Pancreas (tissue), 10 donors: ENCODE measurements at regions not wholly inside any gene's neighbourhood (a gene's known extent, or its start where the extent isn't known, plus 50 kb on each side); places are given as distances from the start of the nearest gene placed in this dataset.

Source experiments
- ATAC-seq, 4 donors: fragments of 200-7000 bp; cut with Tn5 transposase; one replicate each; pipeline versions ENCODE4 v1.8.0 to v1.9.1; 2020; ENCODE audit warnings: mild to moderate bottlenecking in 4 of 4, moderate library complexity in 4 of 4
- DNase-seq, 6 donors: peaks; one replicate each; pipeline ENCODE4 v3.0.0-alpha.2; 2020
- FAIRE-seq: peaks from 2 replicates; lab custom pipeline; 2012; peaks lifted over from hg19 to GRCh38; lab: Jason Lieb, UNC
- H3K27ac ChIP-seq, 4 donors: fragments of 200-600 bp; sonication (generic); 1 replicate in 3 of 4; 2 replicates in 1 of 4; pipeline versions ENCODE4 v1.5.0 to v1.8.0; 2020
- H3K27me3 ChIP-seq, 4 donors: fragments of 200-600 bp; one replicate each; pipeline ENCODE4 v1.8.0; 2021
- H3K36me3 ChIP-seq, 3 donors: fragments of 200-600 bp; sonication (generic) in 1 of 3; one replicate each; pipeline versions ENCODE4 v1.5.0 to v1.8.0; 2020 to 2021
- H3K4me1 ChIP-seq, 3 donors: fragments of 200-600 bp; one replicate each; pipeline ENCODE4 v1.8.0; 2021
- H3K4me3 ChIP-seq, 4 donors: fragments of 200-600 bp; sonication (generic) in 2 of 4; one replicate each; pipeline versions ENCODE4 v1.5.0 to v1.8.0; 2020 to 2021
- H3K9me3 ChIP-seq, 4 donors: fragments of 200-600 bp; one replicate each; pipeline ENCODE4 v1.8.0; 2021
- WGBS, 2 donors: extraction: QIAGEN DNeasy Blood & Tissue Kit; methylation state at CpG; one replicate each; pipeline ENCODE4 v1.1.7; 2013; 5-methylcytosine and 5-hydroxymethylcytosine counted together
- intact Hi-C, 3 donors: fragments of 100-400 bp; cut with DNase I; formaldehyde crosslinking; loops; one replicate each; pipeline versions ENCODE4 v1.11.1 to v1.14.2; 2022
- TF ChIP-seq, protein P1 (sequence below), 4 donors: fragments of 200-600 bp; sonication (generic) in 3 of 4; IDR thresholded peaks; one replicate each; pipeline versions ENCODE4 v1.5.0 to v1.8.0; 2021; ENCODE audit warnings: antibody characterized with exemption in 4 of 4
- donor health status: healthy with polysubstance abuse.
- donor health status: DM: no; HTN: no; CAD: no; lungs with moderate emphysema.
- donor health status: DM: no; HTN: no; CAD: no.
- donor health status: control.
- donor health status: control.
- donor health status: Bipolar disorder and iron deficiency.
- donor health status: DM: yes; HTN: yes; CAD: no.
- donor health status: DM: no; HTN: no; CAD: no.
- donor health status: DM: no; HTN: no; CAD: no.
- donor health status: DM: yes; HTN: yes; CAD: no.

GRCh38 chr4:146124023-146124680 is 51.4 kb upstream of the LSM6 start:
- 51 to 61% methylated on average over 6 of the region's 6 CpGs for WGBS, 2 donors
- DNase-seq (no peak), ATAC-seq (no peak), FAIRE-seq (no peak)
- H3K27ac ChIP-seq = no peak overlapping the region
- peaks cover 0 to 2% (median 0%) of the 10 kb centered on the region in 4 donors for H3K27me3 ChIP-seq
- H3K36me3 ChIP-seq = no peaks in the 10 kb centered on the region
- no peaks in the 10 kb centered on the region for H3K9me3 ChIP-seq
- H3K4me1 ChIP-seq = no peaks in the 10 kb centered on the region
- intact Hi-C loops = no loop called here
- H3K4me3 ChIP-seq = no peak overlapping the region
- TF ChIP-seq, protein P1, sequence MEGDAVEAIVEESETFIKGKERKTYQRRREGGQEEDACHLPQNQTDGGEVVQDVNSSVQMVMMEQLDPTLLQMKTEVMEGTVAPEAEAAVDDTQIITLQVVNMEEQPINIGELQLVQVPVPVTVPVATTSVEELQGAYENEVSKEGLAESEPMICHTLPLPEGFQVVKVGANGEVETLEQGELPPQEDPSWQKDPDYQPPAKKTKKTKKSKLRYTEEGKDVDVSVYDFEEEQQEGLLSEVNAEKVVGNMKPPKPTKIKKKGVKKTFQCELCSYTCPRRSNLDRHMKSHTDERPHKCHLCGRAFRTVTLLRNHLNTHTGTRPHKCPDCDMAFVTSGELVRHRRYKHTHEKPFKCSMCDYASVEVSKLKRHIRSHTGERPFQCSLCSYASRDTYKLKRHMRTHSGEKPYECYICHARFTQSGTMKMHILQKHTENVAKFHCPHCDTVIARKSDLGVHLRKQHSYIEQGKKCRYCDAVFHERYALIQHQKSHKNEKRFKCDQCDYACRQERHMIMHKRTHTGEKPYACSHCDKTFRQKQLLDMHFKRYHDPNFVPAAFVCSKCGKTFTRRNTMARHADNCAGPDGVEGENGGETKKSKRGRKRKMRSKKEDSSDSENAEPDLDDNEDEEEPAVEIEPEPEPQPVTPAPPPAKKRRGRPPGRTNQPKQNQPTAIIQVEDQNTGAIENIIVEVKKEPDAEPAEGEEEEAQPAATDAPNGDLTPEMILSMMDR (IDR thresholded peaks at IDR 0.05) = no peak

GRCh38 chr4:146123231-146123630 is 52.3 kb upstream of the LSM6 start:
- H3K27ac ChIP-seq = no peak overlapping the region
- ATAC-seq (no peak), DNase-seq (no peak), FAIRE-seq (no peak)
- 74 to 89% methylated on average over 1 of the region's 1 CpG for WGBS, 2 donors
- H3K9me3 ChIP-seq = no peaks in the 10 kb centered on the region
- H3K4me1 ChIP-seq = no peaks in the 10 kb centered on the region
- intact Hi-C loops = no loop called here
- TF ChIP-seq, protein P1 (IDR thresholded peaks at IDR 0.05) = no peak
- peaks cover 0 to 2% (median 0%) of the 10 kb centered on the region in 4 donors for H3K27me3 ChIP-seq
- no peaks in the 10 kb centered on the region for H3K36me3 ChIP-seq
- H3K4me3 ChIP-seq = no peak overlapping the region

DNA sequence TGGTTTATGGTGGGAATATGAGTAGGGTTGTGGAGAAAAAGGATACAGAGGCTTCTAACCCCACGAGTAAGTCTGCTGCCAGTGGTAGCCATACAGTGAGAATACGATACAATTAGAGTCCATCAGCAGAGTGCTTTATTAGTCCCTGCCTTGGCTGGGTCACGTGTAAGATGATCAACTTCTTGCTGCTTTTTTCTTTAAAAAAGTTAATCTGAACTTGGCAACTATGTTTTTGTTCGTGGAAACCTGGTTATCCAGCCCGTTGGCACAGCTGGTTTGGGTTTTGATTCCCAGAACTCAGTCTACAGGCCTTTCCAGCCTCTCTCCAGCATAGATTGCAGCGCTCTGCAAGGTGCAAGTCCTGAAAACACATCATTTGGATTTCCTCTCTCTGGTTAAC is 53.1 kb upstream of the LSM6 start:
- TF ChIP-seq, protein P1 (IDR thresholded peaks at IDR 0.05) = no peak
- 56 to 72% methylated on average over 6 of the region's 6 CpGs for WGBS, 2 donors
- DNase-seq = no peak
- Histone ChIP-seq H3K27me3 (peaks cover 0 to under 1% (median 0%) of the 10 kb centered on the region in 4 donors), H3K4me1 (no peaks in the 10 kb centered on the region), H3K27ac (no peak overlapping the region), H3K4me3 (no peak overlapping the region), H3K9me3 (no peaks in the 10 kb centered on the region), H3K36me3 (no peaks in the 10 kb centered on the region)
- no peak for FAIRE-seq
- no peak for ATAC-seq
- intact Hi-C loops = no loop called here

- intact Hi-C loops = no loop called here
- Histone ChIP-seq H3K27ac (no peak overlapping the region), H3K27me3 (no peaks in the 10 kb centered on the region), H3K4me3 (no peak overlapping the region), H3K9me3 (no peaks in the 10 kb centered on the region), H3K36me3 (no peaks in the 10 kb centered on the region), H3K4me1 (no peaks in the 10 kb centered on the region)
- 84 to 90% methylated on average over 3 of the region's 3 CpGs for WGBS, 2 donors
- FAIRE-seq (no peak), ATAC-seq (no peak), DNase-seq (no peak)
- TF ChIP-seq, protein P1 (IDR thresholded peaks at IDR 0.05) = no peak
Observed at GRCh38 chr4:146121757-146122156, 53.8 kb upstream of the LSM6 start.

GRCh38 chr4:146119845-146120404 is 55.6 kb upstream of the LSM6 start:
- FAIRE-seq (no peak), ATAC-seq (no peak), DNase-seq (no peak)
- Histone ChIP-seq H3K36me3 (no peaks in the 10 kb centered on the region), H3K4me3 (no peak overlapping the region), H3K4me1 (no peaks in the 10 kb centered on the region), H3K27me3 (no peaks in the 10 kb centered on the region), H3K9me3 (no peaks in the 10 kb centered on the region), H3K27ac (no peak overlapping the region)
- 78 to 85% methylated on average over 6 of the region's 6 CpGs for WGBS, 2 donors
- TF ChIP-seq, protein P1 (IDR thresholded peaks at IDR 0.05) = no peak
- intact Hi-C loops = no loop called here
